Nephron progenitor cell (in vitro differentiated cells): ENCODE measurements at regions not wholly inside any gene's neighbourhood (a gene's known extent, or its start where the extent isn't known, plus 50 kb on each side); places are given as distances from the start of the nearest gene placed in this dataset.

Experiments used
- DNase-seq: peaks from one replicate; pipeline ENCODE4 v3.0.0; 2021
- H3K27ac Mint-ChIP-seq: 2 replicates; pipeline ENCODE4 v1.8.0; 2021; ENCODE audit warnings: mild to moderate bottlenecking, moderate library complexity, mixed read lengths
- H3K27me3 Mint-ChIP-seq: 2 replicates; pipeline ENCODE4 v1.8.0; 2021; ENCODE audit warnings: mild to moderate bottlenecking, low read depth, mixed read lengths; ENCODE audit not compliant: poor library complexity
- H3K36me3 Mint-ChIP-seq: 2 replicates; pipeline ENCODE4 v1.8.0; 2021; ENCODE audit warnings: low read depth, mixed read lengths
- H3K4me1 Mint-ChIP-seq: 2 replicates; pipeline ENCODE4 v1.8.0; 2021; ENCODE audit warnings: mixed read lengths
- H3K4me3 Mint-ChIP-seq: 2 replicates; pipeline ENCODE4 v1.8.0; 2021; ENCODE audit warnings: mild to moderate bottlenecking, moderate library complexity, mixed read lengths
- H3K9me3 Mint-ChIP-seq: 2 replicates; pipeline ENCODE4 v1.8.0; 2021; ENCODE audit warnings: mild to moderate bottlenecking, moderate library complexity, mixed read lengths
- CTCF ChIP-seq: fragments of 200-600 bp; sonication (generic); IDR thresholded peaks from 2 replicates; pipeline ENCODE4 v1.5.0; 2021; ENCODE audit warnings: antibody characterized with exemption

DNA sequence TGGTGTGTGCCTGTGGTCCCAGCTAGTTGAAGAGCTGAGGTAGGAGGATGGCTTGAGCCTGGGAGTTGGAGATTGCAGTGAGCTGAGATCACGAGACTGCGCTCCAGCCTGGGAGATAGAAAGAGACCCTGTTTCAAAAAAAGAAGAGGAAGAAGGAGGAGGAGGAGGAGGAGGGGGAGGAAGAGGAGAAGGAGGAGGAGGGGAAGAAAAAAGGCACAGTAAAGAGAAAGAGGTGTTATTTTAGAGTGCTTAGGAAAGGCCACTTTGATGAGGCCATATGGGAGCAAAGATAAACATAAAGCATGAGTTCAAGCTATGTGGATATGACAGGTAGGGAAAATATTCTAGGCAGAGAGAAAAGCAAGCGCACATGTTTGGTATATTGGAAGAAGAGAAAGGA is 154.1 kb upstream of the BTG1 start:
- no peak for TF ChIP-seq CTCF

DNA sequence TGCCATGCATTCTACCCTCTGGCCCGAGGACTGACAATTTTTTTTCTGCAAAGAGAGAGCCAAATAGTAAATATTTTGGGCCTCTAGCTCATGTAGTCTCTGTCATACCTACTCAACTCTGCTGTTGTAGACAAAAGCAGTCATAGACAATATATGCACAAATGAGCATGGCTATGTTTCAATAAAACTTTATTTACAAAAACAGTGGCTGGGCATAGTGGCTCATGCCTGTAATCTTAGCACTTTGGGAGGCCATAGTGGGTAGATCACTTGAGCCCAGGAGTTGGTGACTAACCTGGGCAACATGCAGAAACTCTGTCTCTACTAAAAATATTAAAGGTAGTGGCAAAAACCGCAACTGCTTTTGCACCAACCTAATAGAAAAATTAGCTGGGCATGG is 153.7 kb upstream of the BTG1 start:
- Mint-ChIP-seq H3K4me3 (no peak overlapping the region), H3K27ac (no peak overlapping the region), H3K27me3 (no peaks in the 10 kb centered on the region), H3K36me3 (no peaks in the 10 kb centered on the region), H3K4me1 (peaks cover 2% of the 10 kb centered on the region), H3K9me3 (no peaks in the 10 kb centered on the region)
- no peak for DNase-seq
- TF ChIP-seq CTCF = no peak

More for the DNA sequence above, 154.1 kb upstream of the BTG1 start:
- no peak overlapping the region for H3K27ac Mint-ChIP-seq
- no peak for DNase-seq
- no peaks in the 10 kb centered on the region for H3K36me3 Mint-ChIP-seq
- H3K4me1 Mint-ChIP-seq = peaks cover 6% of the 10 kb centered on the region
- no peaks in the 10 kb centered on the region for H3K27me3 Mint-ChIP-seq
- H3K9me3 Mint-ChIP-seq = no peaks in the 10 kb centered on the region
- H3K4me3 Mint-ChIP-seq = no peak overlapping the region

GRCh38 chr12:92297932-92298696 is 152.5 kb upstream of the BTG1 start:
- TF ChIP-seq CTCF = no peak
- Mint-ChIP-seq H3K4me1 (no peaks in the 10 kb centered on the region), H3K27me3 (no peaks in the 10 kb centered on the region), H3K27ac (no peak overlapping the region), H3K9me3 (no peaks in the 10 kb centered on the region), H3K36me3 (no peaks in the 10 kb centered on the region), H3K4me3 (no peak overlapping the region)
- DNase-seq = no peak

DNA sequence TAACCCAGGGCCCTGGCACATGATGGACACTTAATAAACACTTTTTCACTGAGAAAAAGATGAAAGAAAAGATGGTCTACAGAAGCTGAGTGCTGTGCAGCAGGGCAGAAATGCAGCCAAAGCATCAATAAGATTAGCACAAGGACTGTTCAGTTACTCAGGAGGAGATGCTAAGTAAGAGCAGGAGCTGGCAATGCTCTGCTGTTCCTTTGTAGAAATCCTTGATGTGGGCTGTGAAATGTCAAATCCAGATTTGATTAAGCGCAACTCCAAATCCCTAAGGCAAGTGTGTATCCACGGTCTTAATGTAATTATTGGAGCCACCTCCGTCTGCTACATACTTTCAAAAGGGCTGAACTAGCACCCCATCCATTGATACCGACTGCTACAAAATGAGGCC is 151.8 kb upstream of the BTG1 start:
- Mint-ChIP-seq H3K36me3 (no peaks in the 10 kb centered on the region), H3K27me3 (no peaks in the 10 kb centered on the region), H3K4me3 (no peak overlapping the region), H3K9me3 (no peaks in the 10 kb centered on the region), H3K4me1 (peaks cover under 1% of the 10 kb centered on the region), H3K27ac (no peak overlapping the region)
- no peak for TF ChIP-seq CTCF
- no peak for DNase-seq

GRCh38 chr12:92295523-92295922 is 149.9 kb upstream of the BTG1 start:
- no peak for TF ChIP-seq CTCF
- no peak for DNase-seq

More at GRCh38 chr12:92295523-92295922, 149.9 kb upstream of the BTG1 start:
- no peak overlapping the region for H3K27ac Mint-ChIP-seq
- peaks cover 12% of the 10 kb centered on the region for H3K4me1 Mint-ChIP-seq
- no peaks in the 10 kb centered on the region for H3K36me3 Mint-ChIP-seq
- peaks cover 3% of the 10 kb centered on the region for H3K27me3 Mint-ChIP-seq
- no peaks in the 10 kb centered on the region for H3K9me3 Mint-ChIP-seq
- no peak overlapping the region for H3K4me3 Mint-ChIP-seq
